HG02981 (cell line): ENCODE measurements at regions not wholly inside any gene's neighbourhood (a gene's known extent, or its start where the extent isn't known, plus 50 kb on each side); places are given as distances from the start of the nearest gene placed in this dataset.
A peak's percentile ranks its signal among the peaks of the same experiment; 100 is the strongest.

ENCODE experiments used
- ATAC-seq: cut with Tn5 transposase; IDR thresholded peaks from one replicate; pipeline ENCODE4 v1.9.1; 2021; ENCODE audit warnings: mild to moderate bottlenecking, moderate library complexity; ENCODE audit not compliant: unreplicated experiment

DNA sequence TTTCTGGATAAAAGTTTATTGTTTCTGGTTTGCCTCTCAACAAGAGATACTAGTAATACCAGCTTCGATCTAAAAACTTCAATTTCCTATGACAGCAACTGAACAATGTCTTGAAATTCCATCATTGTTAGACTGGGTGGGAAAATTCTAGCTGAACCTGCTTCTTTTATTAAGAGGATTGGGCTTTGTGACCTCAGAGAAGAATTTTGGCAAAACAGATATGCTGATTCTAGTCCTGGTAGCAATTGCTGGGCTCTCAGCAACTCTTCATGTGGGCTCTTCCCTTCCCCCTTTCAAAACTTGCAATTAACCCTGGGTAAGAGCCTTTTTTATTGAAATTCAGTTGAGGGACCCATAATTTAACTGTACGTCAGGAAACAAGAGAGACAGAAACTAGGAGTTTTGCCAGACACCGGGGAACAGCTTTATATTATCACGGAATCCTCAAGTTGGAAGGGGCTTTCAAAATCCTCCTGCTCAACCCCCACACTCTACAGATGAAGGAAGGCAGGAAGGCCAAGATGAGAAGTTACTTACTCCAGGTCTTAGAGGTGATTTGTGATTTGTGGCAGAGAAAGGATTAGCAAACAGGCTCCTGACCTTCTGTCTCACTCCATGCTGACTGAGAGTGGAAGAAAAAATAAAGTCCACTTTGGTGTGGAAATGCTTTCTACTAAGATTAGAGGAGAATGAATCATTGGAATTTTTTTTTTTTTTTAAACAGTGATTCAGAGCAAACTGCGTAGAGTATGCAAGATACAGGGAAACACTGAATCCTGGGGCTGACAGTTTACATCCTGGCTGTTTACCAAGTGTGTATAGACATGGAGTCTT lies 239.0 kb upstream of the ATP2B1 start:
- ATAC-seq: no peak

DNA sequence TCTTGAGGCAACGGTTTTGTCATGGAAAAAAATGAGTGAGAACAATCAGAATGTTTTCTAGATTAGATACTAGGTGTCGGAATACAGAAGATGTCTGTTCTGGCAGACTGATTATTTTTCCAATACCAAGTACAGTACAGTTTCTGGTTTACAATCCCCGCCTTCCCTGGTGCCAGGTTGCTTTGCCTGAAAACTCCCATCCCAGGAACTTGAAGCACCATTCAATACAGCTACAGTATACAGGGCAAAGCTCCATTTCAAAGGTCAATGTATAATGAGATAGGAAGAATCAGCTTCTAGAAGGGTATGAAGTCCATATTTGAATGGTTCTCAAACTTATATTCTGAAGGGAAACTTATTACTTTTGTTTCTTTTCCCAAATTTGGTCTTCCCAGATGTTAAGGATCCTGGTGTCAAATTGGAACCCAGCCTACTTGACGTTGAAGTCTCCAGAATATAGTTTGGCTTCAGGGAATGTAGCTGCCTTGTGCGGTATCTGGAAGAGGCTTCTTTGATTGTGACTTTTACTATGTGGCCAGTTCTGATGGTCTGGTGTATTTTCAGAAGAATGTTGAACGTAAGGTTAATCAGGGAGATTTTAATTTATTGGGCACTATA lies 238.0 kb upstream of the ATP2B1 start:
- ATAC-seq: no peak

DNA sequence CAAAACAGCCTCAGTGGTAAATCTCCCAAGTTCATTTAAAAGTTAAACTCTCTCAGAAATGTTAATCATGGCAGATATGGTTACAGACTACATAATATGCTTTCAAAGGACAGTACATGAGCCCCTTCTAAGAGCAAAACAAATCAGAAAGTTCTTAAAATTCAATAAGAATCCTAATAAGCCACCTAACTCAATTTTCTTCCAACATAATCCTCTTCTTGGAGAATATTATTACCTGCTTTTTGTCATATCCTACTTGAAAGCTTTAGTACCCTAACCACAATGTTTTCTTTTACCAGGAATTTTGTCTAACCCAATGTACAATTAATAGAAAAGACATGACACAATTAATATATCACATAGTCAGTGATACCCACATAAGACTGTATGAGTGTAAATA lies 236.5 kb upstream of the ATP2B1 start:
- no peak for ATAC-seq

DNA sequence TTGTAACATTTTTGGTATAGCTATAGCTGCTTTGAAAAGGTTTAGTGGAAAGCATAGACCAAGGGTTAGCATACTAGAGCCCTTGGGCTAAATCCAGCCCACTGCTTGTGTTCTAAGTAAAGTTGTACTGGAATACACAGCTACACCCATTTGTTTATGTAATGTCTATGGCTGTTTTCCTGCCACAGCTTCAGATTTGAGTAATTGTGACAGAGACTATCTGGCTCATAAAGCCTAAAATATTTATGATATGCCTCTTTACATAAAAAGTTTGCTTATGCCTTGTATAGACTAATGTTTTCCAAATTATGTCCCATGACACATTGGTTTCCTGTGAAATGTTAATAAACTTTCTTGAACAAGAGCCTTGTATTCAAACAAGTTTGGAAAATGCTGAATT lies 234.8 kb upstream of the ATP2B1 start:
- ATAC-seq: no peak

DNA sequence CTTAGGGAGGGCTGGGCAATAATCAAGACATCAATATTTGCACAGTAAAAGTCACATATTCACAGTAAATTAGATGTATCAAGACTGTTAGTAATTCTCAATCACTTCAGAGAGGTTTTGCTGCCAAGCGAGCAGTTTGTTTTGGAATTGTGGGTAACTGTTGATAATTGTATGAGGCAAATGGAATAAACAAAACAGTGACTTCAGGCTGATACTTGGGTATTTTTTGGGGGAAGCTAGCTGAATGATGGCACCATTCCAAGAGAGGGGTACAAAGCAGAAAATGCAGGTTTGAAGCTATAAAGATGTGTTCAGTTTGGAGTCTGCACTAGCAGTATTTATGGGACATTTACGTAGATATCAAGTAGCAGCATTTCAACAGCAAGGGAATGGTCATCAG lies 232.8 kb upstream of the ATP2B1 start:
- ATAC-seq: no peak

DNA sequence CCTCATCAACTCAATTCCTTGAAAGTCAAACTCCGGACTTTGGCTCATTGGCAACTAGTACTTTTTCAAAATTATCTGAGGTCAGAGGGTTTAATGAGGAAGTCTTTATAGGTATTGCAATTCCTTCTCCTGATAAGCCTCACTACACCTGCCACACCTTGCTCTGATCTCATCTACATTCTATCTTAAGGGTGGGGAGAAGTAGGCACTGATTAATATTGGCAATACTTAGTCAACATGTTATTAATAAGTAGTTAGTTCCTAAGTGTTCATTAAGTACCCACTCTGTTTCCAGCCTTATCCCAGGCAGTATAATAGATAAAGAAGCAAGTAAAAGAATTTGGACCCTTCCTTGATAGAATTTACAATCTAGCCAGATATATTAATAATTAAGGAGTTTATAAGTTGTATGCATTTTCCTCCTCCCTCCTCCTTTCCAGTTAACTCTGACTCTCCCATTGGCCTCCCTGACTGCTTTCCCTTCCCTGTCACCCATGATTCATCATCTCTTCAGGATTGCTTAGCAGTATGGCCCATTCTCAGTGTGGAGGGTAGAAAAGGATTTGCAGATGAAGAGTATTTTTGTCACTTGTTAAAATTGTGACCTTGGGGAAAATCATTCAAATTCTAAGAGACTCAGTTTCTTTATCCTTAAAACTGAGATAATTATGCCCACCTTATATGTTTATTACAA lies 231.0 kb upstream of the ATP2B1 start:
- ATAC-seq: no peak

DNA sequence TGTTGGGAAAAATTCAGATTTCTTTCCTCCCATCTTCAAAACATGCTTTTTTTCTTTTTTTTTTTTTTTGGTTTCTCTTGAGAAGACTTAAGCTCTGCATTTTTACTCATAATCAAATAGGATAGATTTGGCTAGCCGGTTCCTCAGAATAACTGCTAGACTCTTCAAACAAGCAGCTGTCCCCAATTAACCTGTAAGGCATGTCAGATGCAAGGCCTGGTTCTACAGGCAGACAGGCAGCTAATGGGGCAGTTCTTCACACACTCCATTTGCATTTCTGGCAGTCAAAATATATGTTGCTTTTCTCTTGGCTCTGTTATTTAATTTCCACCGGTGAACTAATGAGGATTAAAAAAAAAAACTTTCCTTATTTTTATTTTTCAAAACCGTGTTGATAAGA lies 228.0 kb upstream of the ATP2B1 start:
- ATAC-seq: no peak

DNA sequence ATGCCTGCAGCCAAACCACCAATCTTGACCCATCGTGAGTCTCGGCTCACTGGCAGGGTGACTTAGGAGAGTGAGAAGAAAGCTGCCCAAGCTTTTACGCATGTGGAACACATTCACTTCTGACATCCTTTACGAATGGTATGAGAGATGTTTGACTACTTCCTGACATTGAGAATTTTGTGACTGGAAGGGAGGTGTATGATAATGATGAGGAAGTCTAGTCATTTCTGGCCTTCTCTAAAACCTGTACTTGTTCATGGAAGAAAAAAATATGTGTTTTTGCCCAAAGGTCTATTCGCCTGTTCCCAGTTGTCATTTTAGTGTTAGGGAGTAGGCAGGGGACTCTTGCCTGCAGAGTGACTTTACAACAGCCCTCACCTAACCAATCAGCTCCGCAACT lies 227.2 kb upstream of the ATP2B1 start:
- peak; percentile 83 for ATAC-seq

DNA sequence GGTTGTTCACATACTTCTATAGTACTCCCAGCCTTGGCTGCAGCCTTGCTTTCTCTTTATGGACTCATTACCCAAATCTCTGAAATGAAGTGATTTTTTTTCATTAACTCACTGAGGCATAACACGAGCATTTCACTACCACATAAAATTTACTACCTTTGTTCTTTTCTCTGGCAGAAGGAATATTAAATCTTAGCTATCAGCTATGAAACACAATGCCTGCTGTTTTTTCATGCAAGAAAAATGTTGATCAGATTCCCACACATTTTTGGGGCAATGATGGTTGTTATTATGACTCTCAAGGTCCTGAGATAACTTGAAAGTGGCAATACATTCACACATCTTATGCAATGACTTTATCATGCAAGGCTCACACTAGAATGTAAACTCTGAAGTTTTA lies 225.3 kb upstream of the ATP2B1 start:
- ATAC-seq: no peak

DNA sequence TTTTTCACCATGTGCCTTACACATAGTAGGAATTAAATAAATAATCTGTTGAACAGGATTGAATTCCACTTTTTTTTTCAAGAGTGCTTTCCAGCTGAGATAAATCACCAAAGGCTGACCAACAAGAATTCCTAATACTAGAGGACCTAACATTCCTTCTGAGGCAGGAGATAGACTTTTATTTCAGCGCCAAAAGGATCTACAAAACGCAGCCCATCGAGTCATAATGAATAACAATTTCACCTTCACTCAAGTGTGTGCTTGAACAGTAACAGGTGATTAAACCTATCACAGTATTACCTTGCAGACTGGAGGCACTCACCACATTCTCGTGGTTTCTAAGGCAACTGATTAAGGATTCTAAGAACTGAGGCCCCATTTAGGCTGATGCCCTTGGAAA lies 224.3 kb upstream of the ATP2B1 start:
- ATAC-seq: no peak

DNA sequence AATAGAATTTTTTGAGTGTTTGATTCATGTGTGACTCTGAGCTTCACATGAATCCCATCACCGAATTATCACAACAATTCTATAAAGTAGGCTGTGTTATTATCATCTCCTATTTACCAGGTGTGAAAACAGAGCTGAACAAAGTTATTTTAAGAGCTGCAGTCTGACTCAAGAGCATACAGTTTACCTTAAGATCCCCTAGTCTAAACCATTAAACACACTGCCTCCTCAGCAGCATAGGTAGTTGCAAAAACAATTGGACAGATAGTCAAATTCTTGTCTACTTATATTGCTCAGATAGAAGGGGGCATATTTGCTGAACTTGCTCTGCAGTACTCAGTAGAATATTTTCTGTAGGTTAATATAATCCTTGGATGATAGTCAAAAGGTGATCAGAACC lies 219.8 kb upstream of the ATP2B1 start:
- ATAC-seq: no peak

DNA sequence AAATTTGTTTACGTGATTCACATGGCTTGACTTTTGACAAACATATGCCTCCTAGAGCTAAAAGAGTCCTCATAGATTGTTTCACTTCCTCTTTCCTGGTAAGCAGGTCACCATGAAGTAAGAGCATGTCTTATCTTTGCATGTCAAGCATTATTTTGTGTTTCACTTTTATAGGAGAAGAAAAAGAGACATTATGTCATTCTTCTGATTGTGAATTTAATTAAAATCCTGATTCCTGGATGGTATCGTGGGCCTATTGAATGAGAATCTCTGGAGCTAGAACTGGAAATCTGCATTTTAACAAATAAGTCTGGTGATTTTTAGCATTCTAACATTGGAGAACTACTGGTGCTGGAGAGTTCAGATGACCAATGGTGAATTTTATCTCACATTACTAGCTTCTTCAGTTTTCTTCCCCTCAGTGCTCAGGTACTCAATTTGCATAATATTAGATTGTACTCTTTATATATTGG lies 218.6 kb upstream of the ATP2B1 start:
- peak; percentile 98 for ATAC-seq

DNA sequence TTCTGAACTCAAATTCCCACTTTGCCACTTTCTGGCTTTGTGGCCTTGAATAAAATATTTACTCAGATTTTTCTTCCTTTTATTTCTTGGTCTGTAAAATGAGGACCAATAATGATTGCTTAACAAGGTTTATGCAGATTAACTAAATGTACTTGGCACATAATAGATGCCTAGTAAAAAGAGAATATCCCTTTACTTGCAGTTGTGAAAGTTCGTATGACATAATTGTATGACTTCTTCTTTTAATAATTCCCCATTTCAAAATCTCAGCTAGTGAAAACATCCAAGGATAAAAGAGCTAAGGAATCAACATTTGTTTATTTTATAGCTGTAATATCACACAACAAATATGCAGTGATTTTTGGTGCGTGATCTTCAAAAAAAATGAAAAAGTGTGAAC lies 215.6 kb upstream of the ATP2B1 start:
- no peak for ATAC-seq

DNA sequence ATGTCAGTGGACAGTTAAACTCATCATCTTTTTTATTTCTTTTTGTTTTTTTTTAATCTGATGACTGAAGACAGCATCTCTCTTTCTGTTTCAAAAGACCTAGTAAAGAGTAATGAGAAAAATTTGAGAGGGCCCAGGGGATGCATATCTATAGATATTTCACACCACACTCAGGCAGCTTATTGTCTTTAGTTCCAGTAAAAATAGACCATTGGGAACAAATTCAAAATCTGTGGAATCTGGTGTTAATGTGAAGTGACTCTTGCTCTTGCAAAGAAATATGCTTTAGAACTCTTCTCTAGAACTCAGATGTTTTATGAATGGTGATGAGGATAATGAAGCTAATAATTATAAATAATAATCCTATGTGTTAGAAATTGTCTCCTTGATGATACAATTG lies 214.5 kb upstream of the ATP2B1 start:
- no peak for ATAC-seq

DNA sequence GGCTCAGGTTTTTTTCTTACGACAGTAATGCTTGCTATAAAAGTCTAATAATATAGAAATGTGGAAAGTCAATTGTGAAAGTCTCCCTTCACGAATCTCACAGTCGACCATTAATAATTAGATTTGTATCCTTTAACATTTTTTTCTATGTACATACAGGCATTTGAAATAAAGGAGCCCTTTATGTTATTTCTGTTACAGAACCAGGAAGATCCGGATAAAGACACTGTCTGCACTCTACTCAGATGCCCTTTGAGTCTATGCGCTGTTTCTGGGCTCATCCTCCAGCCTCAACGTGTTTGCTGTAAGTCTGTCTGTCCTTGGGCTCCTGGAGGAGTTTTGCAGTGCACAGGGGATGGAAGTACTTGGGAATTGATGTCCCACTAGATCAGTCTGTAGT lies 212.2 kb upstream of the ATP2B1 start:
- no peak for ATAC-seq

DNA sequence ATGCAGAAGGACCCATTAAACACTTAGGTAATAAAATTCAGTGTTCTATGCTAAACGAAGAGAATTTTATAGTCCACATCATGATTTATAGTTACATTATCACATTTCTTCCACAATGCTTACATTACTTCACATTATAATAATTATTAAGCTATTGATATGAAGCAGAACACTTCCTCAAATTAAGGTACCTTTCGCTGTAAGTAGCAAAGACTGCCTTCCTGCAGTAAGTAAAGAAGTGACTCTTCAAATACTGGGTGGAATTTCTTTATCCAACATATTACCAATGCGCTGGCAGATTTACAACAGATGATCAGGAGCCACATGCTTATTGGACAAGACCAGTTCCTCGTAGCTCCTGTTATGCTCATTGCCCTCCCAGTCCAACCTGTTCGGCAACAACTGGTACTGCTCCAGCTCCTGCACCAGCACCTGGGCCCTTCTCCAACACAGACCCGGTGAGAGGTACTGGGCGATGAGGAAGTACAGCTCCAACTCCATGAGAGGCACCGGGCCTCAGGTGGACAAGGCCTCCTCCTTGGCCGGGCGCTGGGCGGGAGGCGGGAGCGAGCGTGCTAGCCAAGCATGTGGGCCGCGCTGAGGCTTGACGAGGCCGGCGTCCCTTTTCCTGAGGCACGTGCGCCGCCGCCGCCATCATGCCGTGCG lies 210.7 kb upstream of the ATP2B1 start:
- no peak for ATAC-seq

DNA sequence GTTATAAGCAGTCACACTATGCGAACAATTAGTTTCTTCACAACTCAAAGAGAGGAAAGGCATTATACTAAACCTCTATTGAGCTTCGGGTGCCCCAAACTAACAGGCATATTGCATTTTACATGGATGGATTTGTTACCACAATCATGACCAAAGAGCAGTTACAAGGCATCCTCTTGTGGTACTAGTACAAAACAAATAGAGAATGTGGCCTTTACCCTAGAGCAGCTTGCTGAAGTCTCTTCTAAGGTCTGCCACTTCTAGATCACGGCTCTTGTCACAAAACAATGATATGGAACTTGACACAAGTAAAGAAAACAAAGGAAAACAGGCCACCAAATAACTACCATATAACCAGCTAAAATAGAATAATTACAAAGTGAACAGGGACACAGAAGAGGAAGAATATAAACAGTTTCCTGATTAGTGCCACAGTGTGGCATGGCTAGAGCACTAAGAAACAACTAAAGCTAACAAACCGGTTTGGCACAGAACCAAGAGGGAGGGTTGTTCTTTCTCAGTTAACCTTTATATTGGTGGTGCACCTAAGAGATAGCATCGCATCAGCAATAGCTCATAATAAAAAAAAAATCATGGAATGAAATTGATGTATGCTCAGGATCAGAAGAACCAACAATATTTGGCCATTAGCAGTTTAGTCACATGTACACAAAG lies 209.7 kb upstream of the ATP2B1 start:
- no peak for ATAC-seq

DNA sequence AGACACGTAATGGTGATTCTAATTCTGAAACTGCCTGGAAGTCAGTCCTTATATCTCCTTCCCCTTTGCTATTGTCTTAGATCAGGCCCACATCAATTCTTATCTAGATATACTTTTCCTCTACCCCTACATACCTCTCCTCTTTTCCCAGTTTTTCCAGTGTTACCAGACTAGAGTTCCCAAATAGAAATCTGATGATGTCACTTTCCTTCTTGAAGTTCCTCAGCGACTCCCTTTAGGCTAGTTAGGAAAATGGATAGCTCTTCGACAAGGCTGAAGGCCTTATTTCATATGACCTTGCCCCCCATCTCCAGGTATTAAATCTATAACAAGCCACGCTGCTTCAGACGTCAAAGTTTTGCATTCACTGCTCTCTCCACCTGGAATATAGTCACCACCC lies 201.1 kb upstream of the ATP2B1 start:
- no peak for ATAC-seq

DNA sequence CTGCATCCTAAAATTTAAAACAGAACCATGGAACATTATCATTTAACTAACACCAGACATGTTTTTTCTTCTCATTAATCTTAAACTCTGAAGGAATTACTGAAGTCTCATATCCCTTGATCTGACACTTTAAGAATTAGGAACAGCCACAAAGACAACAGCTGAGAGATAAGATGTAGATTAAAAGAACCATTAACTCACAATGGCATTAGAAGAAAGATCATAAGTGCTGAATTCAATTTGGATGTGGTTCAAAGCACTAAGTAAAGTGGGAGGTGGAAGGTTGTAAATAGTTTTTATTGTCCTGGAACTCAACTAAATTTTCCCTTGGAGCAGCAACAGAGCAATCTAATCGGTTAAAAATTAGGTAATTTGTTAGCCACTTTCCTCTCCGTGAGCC lies 199.0 kb upstream of the ATP2B1 start:
- ATAC-seq: no peak

DNA sequence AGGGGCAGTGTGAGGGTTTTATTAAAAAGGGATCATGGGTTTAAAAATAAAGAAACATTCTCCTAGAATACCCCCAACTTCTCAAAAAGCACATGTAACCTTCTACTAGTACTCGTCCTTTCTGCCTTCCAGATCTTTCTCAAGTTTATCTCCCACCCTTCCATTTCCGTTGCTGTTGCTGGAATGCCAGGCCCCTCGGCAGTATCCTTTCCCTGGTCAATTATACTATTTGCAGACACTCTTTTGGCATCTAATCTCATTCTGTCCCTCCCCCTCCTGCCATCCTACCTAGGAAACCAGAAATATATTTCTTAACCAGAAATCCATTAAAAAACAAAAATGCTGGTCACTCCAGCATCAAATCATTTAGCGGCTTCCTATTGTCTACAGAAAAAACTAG lies 198.2 kb upstream of the ATP2B1 start:
- no peak for ATAC-seq

DNA sequence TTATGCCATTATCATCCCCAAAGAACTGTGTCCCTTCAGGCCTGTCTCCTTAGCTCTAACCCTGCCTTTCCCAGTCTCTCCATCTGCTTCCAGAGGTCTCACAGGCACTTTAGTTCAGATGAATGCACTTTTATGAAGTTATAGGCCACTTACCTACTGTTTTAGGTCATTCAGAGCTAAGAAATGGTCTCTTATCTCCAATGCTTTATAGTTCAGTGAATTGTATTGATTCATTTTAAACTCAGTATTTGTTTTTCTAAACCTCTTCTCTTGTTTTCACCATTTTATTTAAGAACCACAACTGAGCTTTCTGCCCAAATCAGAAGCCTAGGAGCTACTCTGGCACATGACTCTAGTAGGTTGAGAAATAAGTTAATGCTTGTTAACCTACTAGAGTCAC lies 197.5 kb upstream of the ATP2B1 start:
- no peak for ATAC-seq
